Mucosa of descending colon (tissue), 3 donors: ENCODE measurements at regions not wholly inside any gene's neighbourhood (a gene's known extent, or its start where the extent isn't known, plus 50 kb on each side); places are given as distances from the start of the nearest gene placed in this dataset.
"Not testable (repeated sequence)": the region's sequence is repeated elsewhere in the genome, so short reads cannot be mapped to it uniquely, and the experiment has no call there.

Source experiments
- ATAC-seq: fragments of 200-7000 bp; cut with Tn5 transposase; one replicate; pipeline ENCODE4 v1.9.1; 2020; ENCODE audit warnings: mild to moderate bottlenecking, moderate library complexity
- DNase-seq, 3 donors: peaks; one replicate each; pipeline ENCODE4 v3.0.0-alpha.2; 2020
- H3K36me3 ChIP-seq: fragments of 200-600 bp; one replicate; pipeline ENCODE4 v1.8.0; 2021; ENCODE audit warnings: low read depth, mild to moderate bottlenecking
- H3K4me1 ChIP-seq: fragments of 200-600 bp; one replicate; pipeline ENCODE4 v1.8.0; 2021; ENCODE audit warnings: low read depth, mild to moderate bottlenecking
- H3K4me3 ChIP-seq: fragments of 200-600 bp; one replicate; pipeline ENCODE4 v1.8.0; 2021; ENCODE audit warnings: mild to moderate bottlenecking
- H3K9me3 ChIP-seq: fragments of 200-600 bp; one replicate; pipeline ENCODE4 v1.8.0; 2021; ENCODE audit warnings: mild to moderate bottlenecking
- CTCF ChIP-seq: fragments of 200-600 bp; IDR thresholded peaks from one replicate; pipeline ENCODE4 v1.8.0; 2022; ENCODE audit warnings: antibody characterized with exemption, mild to moderate bottlenecking
- intact Hi-C, 2 donors: fragments of 100-400 bp; cut with DNase I in 1 of 2; cut with micrococcal nuclease in 1 of 2; formaldehyde crosslinking; loops; one replicate each; pipeline versions ENCODE4 v1.11.0 to v1.11.1; 2022; cut with DNase I, micrococcal nuclease
- donor health status: DM: no; HTN: no; CAD: no; lungs with moderate emphysema.
- donor health status: DM: no; HTN: no; CAD: no.
- donor health status: DM: no; HTN: yes; CAD: no.

DNA sequence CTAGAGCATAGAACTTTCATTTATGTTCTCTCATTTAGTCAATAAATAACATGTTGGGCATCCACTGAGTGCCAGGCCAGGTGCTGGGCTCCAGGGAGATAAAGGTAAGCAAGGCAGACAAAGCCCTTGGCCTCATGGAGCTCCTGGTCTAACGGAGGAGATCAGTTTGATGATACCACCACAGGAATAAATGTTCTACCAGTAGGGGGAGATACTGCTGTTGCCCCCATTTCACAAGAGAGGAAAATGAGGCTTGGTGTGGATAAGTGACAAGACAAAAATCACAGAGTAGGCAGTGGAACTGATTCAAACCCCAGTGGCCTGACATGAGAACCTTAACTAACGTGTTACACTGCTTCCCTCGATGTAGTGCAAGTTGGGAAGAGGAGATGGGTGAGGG, 80.4 kb upstream of the ERCC4 start:
- DNase-seq (no peak), ATAC-seq (no peak)
- Histone ChIP-seq H3K4me3 (no peak overlapping the region), H3K4me1 (no peaks in the 10 kb centered on the region), H3K36me3 (no peaks in the 10 kb centered on the region), H3K9me3 (no peaks in the 10 kb centered on the region)
- TF ChIP-seq CTCF: no peak
- intact Hi-C loops: no loop called here

DNA sequence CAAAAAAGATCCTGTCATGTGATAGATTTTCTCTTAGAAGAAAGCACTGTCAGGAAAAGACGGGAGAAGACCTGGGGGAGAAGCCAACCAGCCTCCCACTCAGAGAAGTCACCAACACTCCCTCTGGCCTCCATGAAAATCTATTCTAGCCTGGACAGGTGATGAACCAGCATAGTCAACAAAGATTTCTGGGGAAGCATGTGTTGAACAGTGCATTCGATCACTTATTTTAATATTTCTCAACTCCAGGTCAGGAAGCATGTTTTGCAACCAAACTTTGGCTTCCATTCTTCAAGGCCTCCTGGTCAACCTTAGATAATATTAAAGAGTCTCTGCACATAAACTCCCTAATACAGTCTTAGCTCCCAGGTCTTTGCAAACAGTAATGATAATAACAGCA, 74.7 kb upstream of the ERCC4 start:
- Histone ChIP-seq H3K9me3 (no peaks in the 10 kb centered on the region), H3K4me1 (no peaks in the 10 kb centered on the region), H3K4me3 (no peak overlapping the region), H3K36me3 (no peaks in the 10 kb centered on the region)
- DNase-seq: no peak
- intact Hi-C loops: no loop called here
- no peak for ATAC-seq
- TF ChIP-seq CTCF: no peak

- intact Hi-C loops: no loop called here
- H3K36me3 ChIP-seq: no peaks in the 10 kb centered on the region
- no peak overlapping the region for H3K4me3 ChIP-seq
- no peak for ATAC-seq
- H3K4me1 ChIP-seq: no peaks in the 10 kb centered on the region
- no peaks in the 10 kb centered on the region for H3K9me3 ChIP-seq
- TF ChIP-seq CTCF: no peak
- DNase-seq: no peak
These were observed 71.2 kb upstream of the ERCC4 start for GRCh38 chr16:13848795-13849194.

DNA sequence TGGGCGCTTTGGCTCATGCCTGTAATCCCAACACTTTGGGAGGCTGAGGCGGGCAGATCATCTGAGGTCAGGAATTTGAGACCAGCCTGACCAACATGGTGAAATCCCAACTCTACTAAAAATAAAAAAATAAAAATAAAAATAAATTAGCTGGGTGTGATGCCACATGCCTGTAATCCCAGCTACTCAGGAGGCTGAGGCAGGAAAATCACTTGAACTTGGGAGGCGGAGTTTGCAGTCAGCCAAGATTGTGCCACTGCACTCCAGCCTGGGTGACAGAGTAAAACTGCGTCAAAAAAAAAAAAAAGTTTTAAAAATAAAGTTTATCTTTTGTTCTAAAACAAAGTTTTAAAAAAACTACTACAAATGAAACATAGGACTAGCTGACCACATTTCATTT, 69.8 kb upstream of the ERCC4 start:
- H3K4me1 ChIP-seq, H3K9me3 ChIP-seq, ATAC-seq, intact Hi-C loops, DNase-seq, H3K36me3 ChIP-seq, H3K4me3 ChIP-seq: not testable (repeated sequence)

GRCh38 chr16:13852827-13853226, 67.1 kb upstream of the ERCC4 start:
- ATAC-seq: no peak
- Histone ChIP-seq H3K36me3 (no peaks in the 10 kb centered on the region), H3K4me1 (no peaks in the 10 kb centered on the region), H3K9me3 (no peaks in the 10 kb centered on the region), H3K4me3 (no peak overlapping the region)
- intact Hi-C loops: no loop called here
- TF ChIP-seq CTCF: no peak
- no peak for DNase-seq

DNA sequence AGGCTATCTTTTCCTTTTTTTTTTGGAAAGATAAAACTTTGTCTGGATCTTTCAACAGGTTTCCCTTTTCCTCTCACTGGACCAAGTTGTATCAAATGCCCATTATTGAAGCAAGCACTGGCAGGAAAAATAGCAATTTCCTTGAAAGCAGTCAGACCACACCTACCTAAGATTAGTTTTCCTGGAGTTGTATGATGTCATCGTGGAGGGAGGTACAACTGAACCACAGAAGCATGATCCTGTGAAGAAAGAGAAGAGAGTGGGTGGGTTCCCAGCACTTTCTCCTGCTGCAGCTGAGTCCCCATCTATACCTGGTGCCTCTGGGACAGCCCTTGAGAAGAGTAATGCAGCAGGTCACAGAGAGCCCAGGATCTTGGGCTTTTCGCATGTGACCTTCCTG, 63.6 kb upstream of the ERCC4 start:
- intact Hi-C loops: no loop called here
- no peaks in the 10 kb centered on the region for H3K4me1 ChIP-seq
- no peak overlapping the region for H3K4me3 ChIP-seq
- DNase-seq: no peak
- no peak for ATAC-seq
- H3K36me3 ChIP-seq: no peaks in the 10 kb centered on the region
- TF ChIP-seq CTCF: no peak
- H3K9me3 ChIP-seq: no peaks in the 10 kb centered on the region
